PC-3 (cell line): ENCODE measurements at regions not wholly inside any gene's neighbourhood (a gene's known extent, or its start where the extent isn't known, plus 50 kb on each side); places are given as distances from the start of the nearest gene placed in this dataset.
A peak's percentile ranks its signal among the peaks of the same experiment; 100 is the strongest.

Experiments used
- ATAC-seq: fragments of 200-7000 bp; cut with Tn5 transposase; 2 replicates; pipeline ENCODE4 v1.9.1; 2020; ENCODE audit warnings: mild to moderate bottlenecking, moderate library complexity
- BruUV-seq: library from RNA; stranded (reverse); fragments of 400-500 nt; replicated peaks from 2 replicates; lab custom pipeline; 2021; lab: Mats Ljungman, UMichigan
- CTCF ChIA-PET: fragments of 300-600 bp; sonication (Branson Sonifier 250); formaldehyde crosslinking; loops from one replicate; lab custom pipeline; 2022; ENCODE audit warnings: antibody characterized with exemption; lab: Charles Lee
- POLR2A ChIA-PET: fragments of 300-600 bp; sonication (Branson Sonifier 250); formaldehyde crosslinking; loops from one replicate; lab custom pipeline; 2022; ENCODE audit warnings: antibody characterized with exemption; ENCODE audit not compliant: unreplicated experiment; lab: Charles Lee
- DNase-seq: peaks from one replicate; pipeline ENCODE4 v3.0.0-alpha.2; 2015
- H2AFZ ChIP-seq: fragments of 300-600 bp; sonication (generic); 2 replicates; pipeline ENCODE4 v1.6.0; 2016; ENCODE audit warnings: antibody characterized with exemption, low read length
- H3F3A ChIP-seq: fragments of 300-600 bp; sonication (generic); one replicate; pipeline ENCODE4 v1.6.0; 2017; ENCODE audit warnings: antibody characterized with exemption, low read length, control low read depth, mild to moderate bottlenecking; ENCODE audit not compliant: unreplicated experiment
- H3K27ac ChIP-seq: fragments of 300-600 bp; sonication (generic); 2 replicates; pipeline ENCODE4 v1.5.1; 2016; ENCODE audit warnings: mild to moderate bottlenecking, low read length
- H3K27me3 ChIP-seq: fragments of 300-600 bp; sonication (generic); 2 replicates; pipeline ENCODE4 v1.6.1; 2016; ENCODE audit warnings: low read length, mixed read lengths
- H3K36me3 ChIP-seq: fragments of 300-600 bp; sonication (generic); 2 replicates; pipeline ENCODE4 v1.6.1; 2016; ENCODE audit warnings: low read depth, mixed run types, low read length, mixed read lengths
- H3K4me1 ChIP-seq: fragments of 300-600 bp; sonication (generic); 2 replicates; pipeline ENCODE4 v1.5.1; 2016; ENCODE audit warnings: low read length; ENCODE audit not compliant: insufficient read depth
- H3K4me2 ChIP-seq: fragments of 300-600 bp; sonication (generic); 2 replicates; pipeline ENCODE4 v1.6.0; 2016; ENCODE audit warnings: low read length
- H3K4me3 ChIP-seq: fragments of 300-600 bp; sonication (generic); 2 replicates; pipeline ENCODE4 v1.5.1; 2016; ENCODE audit warnings: mild to moderate bottlenecking, low read length, mixed read lengths
- H3K79me2 ChIP-seq: fragments of 300-600 bp; sonication (generic); 2 replicates; pipeline ENCODE4 v1.6.1; 2017; ENCODE audit warnings: low read length, mixed read lengths
- H3K9ac ChIP-seq: fragments of 300-600 bp; sonication (generic); 2 replicates; pipeline ENCODE4 v1.6.0; 2016; ENCODE audit warnings: mild to moderate bottlenecking, low read length
- H3K9me2 ChIP-seq: fragments of 300-600 bp; sonication (generic); replicated peaks from 2 replicates; pipeline ENCODE4 v1.6.1; 2016; ENCODE audit warnings: mixed run types, low read length, mixed read lengths
- H3K9me3 ChIP-seq: fragments of 300-600 bp; sonication (generic); 2 replicates; pipeline ENCODE4 v1.6.1; 2016; ENCODE audit warnings: low read length, mixed read lengths
- H4K20me1 ChIP-seq: fragments of 300-600 bp; sonication (generic); 2 replicates; pipeline ENCODE4 v1.6.1; 2016; ENCODE audit warnings: low read length, mixed read lengths
- CTCF ChIP-seq: fragments of 300-600 bp; sonication (generic); conservative IDR thresholded peaks from 2 replicates; pipeline ENCODE4 v1.5.1; 2017; ENCODE audit warnings: antibody characterized with exemption, low read depth, mild to moderate bottlenecking, low read length
- EZH2 ChIP-seq: fragments of 300-600 bp; sonication (generic); IDR thresholded peaks from one replicate; pipeline ENCODE4 v1.6.1; 2017; ENCODE audit warnings: antibody characterized with exemption, mild to moderate bottlenecking, low read length; ENCODE audit not compliant: unreplicated experiment
- EZH2phosphoT487 ChIP-seq: fragments of 300-600 bp; sonication (generic); IDR thresholded peaks from 2 replicates; pipeline ENCODE4 v1.6.1; 2018; ENCODE audit warnings: mild to moderate bottlenecking, antibody characterized with exemption, low read length, borderline replicate concordance
- intact Hi-C: fragments of 100-400 bp; cut with micrococcal nuclease; formaldehyde crosslinking; loops from 2 replicates; pipeline ENCODE4 v1.9.0; 2023

GRCh38 chr6:11432713-11433450, 104.7 kb upstream of the TMEM170B start:
- CTCF ChIA-PET: no interaction called here
- peak; percentile 31 for ATAC-seq
- Histone ChIP-seq H3K27ac (peak overlapping the region; percentile 98), H2AFZ (0 out of 2 replicates have a peak overlapping the region, but pooled peaks have one; percentile 13), H4K20me1 (no peaks in the 10 kb centered on the region), H3F3A (peaks cover 20% of the 10 kb centered on the region), H3K79me2 (no peaks in the 10 kb centered on the region), H3K4me1 (peaks cover 65% of the 10 kb centered on the region), H3K4me2 (peak overlapping the region; percentile 90), H3K4me3 (peak overlapping the region; percentile 54), H3K9me3 (no peaks in the 10 kb centered on the region), H3K9me2 (no peaks in the 10 kb centered on the region), H3K27me3 (no peaks in the 10 kb centered on the region), H3K9ac (peak overlapping the region; percentile 75), H3K36me3 (no peaks in the 10 kb centered on the region)
- POLR2A ChIA-PET: interaction anchor here (0.8 to 1.0 kb wide), 2 partner anchors 117 to 200 kb away, joined by 3 to 4 read pairs; partner anchors contain the start of gene NEDD9
- intact Hi-C loops: loop anchor here (5.0 to 10.0 kb wide), 2 partner anchors 91 to 288 kb away; no protein-coding TSS in a partner anchor
- DNase-seq: peak; percentile 93
- TF ChIP-seq CTCF: no peak
- no peak for TF ChIP-seq EZH2
- TF ChIP-seq EZH2phosphoT487: no peak
- BruUV-seq: no TSS peak

GRCh38 chr6:11432091-11432490, 105.5 kb upstream of the TMEM170B start:
- H3K27ac ChIP-seq: peak overlapping the region; percentile 98
- ATAC-seq: no peak

More at GRCh38 chr6:11432091-11432490, 105.5 kb upstream of the TMEM170B start:
- Histone ChIP-seq H4K20me1 (no peaks in the 10 kb centered on the region), H3K27me3 (no peaks in the 10 kb centered on the region), H2AFZ (no peak overlapping the region), H3K36me3 (no peaks in the 10 kb centered on the region), H3K9me2 (no peaks in the 10 kb centered on the region), H3K4me1 (peaks cover 70% of the 10 kb centered on the region), H3K4me2 (peak overlapping the region; percentile 90), H3K9ac (peak overlapping the region; percentile 39), H3K9me3 (no peaks in the 10 kb centered on the region), H3K79me2 (no peaks in the 10 kb centered on the region), H3K4me3 (no peak overlapping the region), H3F3A (peaks cover 20% of the 10 kb centered on the region)
- intact Hi-C loops: loop anchor here (5.0 to 10.0 kb wide), 2 partner anchors 90 to 287 kb away; no protein-coding TSS in a partner anchor
- ChIA-PET POLR2A (interaction anchor here (1.0 kb wide), 1 partner anchor 116 kb away, joined by 4 read pairs; no protein-coding TSS in a partner anchor), CTCF (no interaction called here)
- no peak for DNase-seq
- TSS peak; percentile 49 for BruUV-seq
- TF ChIP-seq CTCF (no peak), EZH2phosphoT487 (no peak), EZH2 (no peak)
